ENCODE measurements at regions not wholly inside any gene's neighbourhood (a gene's known extent, or its start where the extent isn't known, plus 50 kb on each side); places are given as distances from the start of the nearest gene placed in this dataset.
"Not testable (repeated sequence)": the region's sequence is repeated elsewhere in the genome, so short reads cannot be mapped to it uniquely, and the experiment has no call there.

GRCh38 chr5:91754990-91755389 is 371.9 kb upstream of the ARRDC3 start:
- DNase-seq = no peak

DNA sequence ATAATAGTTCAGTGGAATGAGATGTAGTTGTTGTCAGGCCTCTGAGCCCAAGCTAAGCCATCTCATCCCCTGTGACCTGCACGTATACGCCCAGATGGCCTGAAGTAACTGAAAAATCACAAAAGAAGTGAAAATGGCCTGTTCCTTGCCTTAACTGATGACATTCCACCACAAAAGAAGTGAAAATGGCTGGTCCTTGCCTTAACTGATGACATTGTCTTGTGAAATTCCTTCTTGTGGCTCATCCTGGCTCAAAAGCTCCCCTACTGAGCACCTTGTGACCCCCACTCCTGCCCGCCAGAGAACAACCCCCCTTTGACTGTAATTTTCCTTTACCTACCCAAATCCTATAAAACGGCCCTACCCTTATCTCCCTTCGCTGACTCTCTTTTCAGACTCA is 361.4 kb upstream of the ARRDC3 start:
- DNase-seq = not testable (repeated sequence)

- no peak for DNase-seq
Observed at GRCh38 chr5:91742550-91742949, 359.4 kb upstream of the ARRDC3 start.

- DNase-seq = no peak
Observed at GRCh38 chr5:91741764-91742505, 358.8 kb upstream of the ARRDC3 start.

GRCh38 chr5:91730026-91730425 is 346.9 kb upstream of the ARRDC3 start:
- no peak for DNase-seq

GRCh38 chr5:91727463-91727862 is 344.3 kb upstream of the ARRDC3 start:
- no peak for DNase-seq

- no peak for DNase-seq
Observed at GRCh38 chr5:91722736-91723467, 339.8 kb upstream of the ARRDC3 start.

DNA sequence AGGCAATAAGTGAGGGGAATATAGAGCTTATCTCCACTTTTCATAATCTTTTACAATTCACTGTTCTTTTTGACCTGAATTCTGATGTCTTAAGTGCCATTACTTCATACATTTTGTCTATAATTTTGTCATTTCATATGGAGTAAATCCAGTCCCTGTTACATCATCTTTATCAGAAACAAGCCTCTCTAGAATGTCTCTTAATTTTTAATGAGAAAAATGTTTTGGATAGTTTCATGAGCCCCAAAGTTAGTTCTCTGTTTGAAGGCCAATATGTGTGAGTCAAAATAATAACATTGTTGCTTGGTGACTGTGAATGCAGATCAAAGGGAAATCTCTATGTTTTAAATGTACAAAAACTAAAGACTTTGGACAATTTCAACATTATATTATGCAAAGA is 329.6 kb upstream of the ARRDC3 start:
- no peak for DNase-seq

DNA sequence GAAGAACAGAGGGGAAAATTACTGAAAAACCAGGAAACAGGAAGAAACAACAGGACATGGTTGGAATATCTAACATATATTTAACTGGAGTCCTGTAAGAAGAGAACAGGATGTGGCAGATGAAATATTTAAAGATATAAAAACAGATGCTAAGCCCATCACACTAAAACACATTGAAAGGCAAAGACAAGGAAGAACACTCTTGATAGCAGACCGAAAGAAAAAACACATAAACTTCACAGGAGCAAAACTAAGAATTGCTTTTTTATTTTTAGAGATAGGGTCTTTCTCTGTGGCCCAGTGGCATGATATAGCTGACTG is 324.4 kb upstream of the ARRDC3 start:
- DNase-seq = no peak

DNA sequence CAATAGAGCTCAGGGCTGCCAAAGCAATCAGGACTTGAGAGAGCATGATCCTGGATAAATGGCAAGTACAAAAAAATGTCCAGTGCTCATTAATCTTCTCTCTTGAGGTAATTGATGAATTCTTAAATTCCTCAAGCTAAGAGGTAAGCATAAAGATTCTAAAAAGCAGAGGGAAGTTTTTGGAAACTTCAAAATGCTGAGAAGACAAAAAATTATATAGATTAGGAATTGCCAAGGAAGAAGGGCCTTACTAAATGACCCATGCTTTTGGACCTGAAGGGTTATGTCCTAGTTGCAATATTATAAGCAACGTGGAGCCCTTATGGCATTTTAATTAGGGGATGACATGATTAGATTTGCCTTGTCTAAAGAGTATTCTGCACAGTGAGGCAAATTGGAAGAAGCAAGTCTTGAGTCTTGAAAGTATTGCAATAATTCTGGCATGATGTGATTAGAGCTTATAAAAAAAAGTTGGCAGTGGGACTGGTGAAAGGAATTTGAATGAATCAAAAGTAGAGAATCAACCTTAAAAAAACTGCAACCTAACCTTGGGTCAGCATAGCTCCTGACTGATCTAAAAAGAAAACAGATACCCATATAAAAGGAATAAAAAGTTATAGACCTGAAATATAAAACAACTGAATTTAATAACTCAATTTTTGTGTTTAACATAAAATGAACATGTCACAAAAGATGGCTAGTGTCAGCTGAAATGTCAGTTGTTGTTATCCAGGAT is 323.8 kb upstream of the ARRDC3 start:
- DNase-seq = no peak

DNA sequence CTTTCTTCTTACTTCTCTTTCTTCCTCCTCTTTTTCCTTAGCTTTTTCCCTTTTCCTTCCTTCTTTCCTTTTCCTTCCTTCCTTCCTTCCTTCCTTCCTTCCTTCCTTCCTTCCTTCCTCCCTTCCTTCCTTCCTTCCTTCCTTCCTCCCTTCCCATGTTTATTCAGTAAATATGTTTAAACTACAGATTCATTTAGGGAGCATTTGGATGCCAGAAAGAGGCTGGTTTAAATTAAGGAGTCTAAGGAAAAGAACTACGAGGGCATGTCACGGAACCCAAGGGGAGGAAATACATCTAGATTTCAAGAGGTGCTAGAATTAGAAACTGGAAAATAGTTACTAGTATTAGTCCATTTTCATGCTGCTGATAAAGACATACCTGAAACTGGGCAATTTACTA is 320.0 kb upstream of the ARRDC3 start:
- no peak for DNase-seq

DNA sequence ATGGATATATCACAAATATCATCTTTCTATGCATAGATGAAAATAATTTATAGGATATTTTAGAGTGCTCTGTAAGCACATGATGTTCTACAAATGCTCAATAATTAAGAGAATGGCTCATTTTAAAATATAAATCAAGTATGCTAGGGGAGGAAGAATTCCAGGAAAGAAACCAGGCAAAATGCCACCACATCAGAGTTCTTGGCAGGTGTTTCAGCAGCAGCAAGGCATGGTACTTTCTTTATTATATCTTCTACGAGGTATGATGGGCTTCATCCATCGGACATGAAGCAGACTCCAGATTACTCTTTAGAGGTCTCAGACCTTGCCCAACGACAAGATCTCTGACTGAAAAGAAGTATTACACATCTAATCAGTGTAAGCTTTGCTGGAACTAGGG is 316.3 kb upstream of the ARRDC3 start:
- no peak for DNase-seq

GRCh38 chr5:91691592-91691991 is 308.5 kb upstream of the ARRDC3 start:
- DNase-seq = no peak

- no peak for DNase-seq
Observed at GRCh38 chr5:91690921-91691320, 307.8 kb upstream of the ARRDC3 start.

- no peak for DNase-seq
Observed at GRCh38 chr5:91687430-91687829, 304.3 kb upstream of the ARRDC3 start.

DNA sequence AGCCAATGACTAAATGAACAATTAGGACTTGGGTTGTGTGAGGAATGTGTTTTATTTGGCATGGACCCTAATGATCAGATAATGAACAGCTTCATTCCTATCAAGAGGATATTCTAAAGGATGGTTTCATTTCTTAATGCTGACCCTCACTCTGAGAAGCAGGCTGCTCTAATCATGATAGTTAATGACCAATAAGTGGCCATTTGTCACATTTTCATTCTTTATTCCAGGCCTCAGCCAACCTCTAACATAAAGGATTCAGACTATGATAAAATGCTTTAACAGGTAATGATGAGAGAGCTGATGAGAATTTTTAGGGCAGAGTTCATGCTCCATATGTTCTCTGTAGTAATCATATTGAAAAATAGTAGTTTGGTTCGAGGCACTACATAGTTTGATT is 301.5 kb upstream of the ARRDC3 start:
- no peak for DNase-seq

GRCh38 chr5:91670563-91670962 is 287.4 kb upstream of the ARRDC3 start:
- DNase-seq = no peak

DNA sequence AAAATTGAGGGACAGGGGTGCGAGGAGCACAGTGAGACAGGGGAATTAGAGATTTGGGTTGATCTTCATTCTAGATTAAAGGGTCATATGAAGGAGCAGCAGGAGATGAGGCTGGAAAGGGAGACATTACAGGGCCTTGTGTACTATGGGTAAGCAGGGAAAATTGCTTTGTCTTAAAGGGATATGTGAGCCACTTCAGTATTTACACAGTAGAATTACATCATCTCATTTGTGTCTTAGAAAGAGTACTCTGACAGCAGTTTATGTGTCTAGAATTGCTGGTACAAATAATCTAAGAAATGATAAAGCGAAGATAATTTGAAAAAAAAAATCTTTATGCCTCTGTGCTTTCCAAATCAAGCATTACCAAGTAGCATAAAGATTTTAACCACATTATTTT is 287.0 kb upstream of the ARRDC3 start:
- no peak for DNase-seq

DNA sequence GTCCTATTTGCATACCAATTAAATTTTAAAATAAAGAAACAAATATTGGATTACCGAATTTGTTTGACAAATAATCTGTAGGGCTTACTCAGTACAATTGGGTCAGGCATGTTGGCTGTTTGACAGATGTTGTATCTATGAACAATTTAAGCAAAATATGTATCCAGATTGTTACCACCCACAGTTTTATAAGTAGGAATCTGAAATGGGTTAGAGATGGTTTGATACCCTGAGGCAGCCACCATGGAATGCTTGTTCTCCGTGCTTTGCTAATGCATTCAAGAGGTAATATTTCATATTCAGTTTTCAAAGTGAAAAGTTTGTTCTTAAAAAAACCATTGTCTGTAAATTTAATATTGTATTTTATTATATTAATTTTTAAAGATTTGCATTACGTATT is 285.1 kb upstream of the ARRDC3 start:
- no peak for DNase-seq

DNA sequence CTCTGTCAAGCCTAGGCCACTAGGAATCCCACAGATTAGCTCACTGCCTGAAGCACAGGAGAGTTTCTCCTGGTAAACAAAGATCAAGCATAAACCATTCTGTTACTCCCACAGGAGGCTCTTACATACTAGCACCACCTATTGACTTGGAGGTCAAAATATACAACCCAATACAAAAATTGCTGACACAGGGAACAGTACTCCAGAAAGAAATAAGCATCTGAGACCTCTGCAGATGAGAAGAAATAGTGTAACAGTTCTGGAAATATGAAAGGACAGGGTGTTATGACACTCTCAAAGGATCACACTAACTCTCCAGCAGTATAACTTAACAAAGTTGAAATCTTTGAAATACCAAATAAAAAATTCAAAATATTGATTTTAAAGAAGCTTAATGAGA is 269.6 kb upstream of the ARRDC3 start:
- no peak for DNase-seq

- DNase-seq = no peak
Observed at GRCh38 chr5:91651704-91652103, 268.6 kb upstream of the ARRDC3 start.

DNA sequence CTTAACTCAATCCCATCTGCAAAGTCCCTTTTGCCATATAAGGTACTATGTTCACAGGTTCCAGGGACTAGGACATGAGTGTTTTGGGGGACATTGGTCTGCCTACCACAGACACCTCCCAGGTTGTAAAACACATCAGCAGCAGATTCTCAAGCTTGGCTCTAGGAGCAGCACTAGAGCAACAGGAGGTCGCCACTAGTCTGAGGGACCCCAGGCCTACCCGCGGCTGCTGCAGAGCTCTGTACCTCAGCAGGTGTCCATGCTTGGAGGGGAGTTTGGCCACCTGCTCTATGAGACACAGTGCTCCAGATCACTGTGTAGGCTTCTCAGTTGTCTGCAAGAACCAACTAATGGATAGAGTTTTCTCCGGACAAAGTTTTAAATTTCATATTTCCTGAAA is 262.2 kb upstream of the ARRDC3 start:
- DNase-seq = no peak

DNA sequence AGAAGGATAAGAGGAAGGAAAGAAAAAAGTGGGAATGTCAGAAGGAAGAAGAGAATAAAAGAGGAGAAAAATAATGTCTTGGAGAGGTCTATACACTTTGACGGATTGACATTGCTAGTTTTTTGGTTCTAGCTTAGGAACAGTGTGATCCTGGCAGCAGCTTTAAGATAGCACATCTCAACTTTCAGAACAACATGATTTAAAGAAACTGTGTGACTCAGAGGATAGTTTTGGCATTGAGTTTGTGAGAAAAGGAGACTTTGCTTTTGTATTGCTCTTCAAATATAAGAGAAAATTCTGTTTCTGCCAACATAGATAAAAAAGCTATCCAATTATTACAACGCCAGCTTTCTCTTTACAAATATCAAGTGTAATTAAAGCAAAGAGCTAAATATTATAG is 260.7 kb upstream of the ARRDC3 start:
- DNase-seq = no peak

DNA sequence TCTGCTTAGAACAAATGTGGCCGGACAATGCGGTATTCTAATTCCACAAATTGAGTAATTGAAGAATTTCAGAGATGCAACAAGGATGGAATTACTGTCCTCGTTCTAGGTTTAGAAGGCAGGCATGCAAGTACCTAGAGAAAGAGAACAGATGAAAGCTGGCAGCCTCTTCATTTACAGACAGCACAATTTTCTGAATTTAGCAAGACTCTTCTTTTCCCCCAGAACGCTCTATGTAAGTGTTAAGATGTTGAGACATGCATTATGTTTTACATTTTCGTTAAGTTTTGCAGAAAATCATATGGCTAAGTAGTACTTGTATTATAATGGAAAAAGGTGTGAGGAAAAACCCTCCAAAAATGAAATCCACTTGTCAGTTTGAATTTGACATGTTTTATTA is 259.5 kb upstream of the ARRDC3 start:
- DNase-seq = no peak
